ENCODE measurements at regions not wholly inside any gene's neighbourhood (a gene's known extent, or its start where the extent isn't known, plus 50 kb on each side); places are given as distances from the start of the nearest gene placed in this dataset.

DNA sequence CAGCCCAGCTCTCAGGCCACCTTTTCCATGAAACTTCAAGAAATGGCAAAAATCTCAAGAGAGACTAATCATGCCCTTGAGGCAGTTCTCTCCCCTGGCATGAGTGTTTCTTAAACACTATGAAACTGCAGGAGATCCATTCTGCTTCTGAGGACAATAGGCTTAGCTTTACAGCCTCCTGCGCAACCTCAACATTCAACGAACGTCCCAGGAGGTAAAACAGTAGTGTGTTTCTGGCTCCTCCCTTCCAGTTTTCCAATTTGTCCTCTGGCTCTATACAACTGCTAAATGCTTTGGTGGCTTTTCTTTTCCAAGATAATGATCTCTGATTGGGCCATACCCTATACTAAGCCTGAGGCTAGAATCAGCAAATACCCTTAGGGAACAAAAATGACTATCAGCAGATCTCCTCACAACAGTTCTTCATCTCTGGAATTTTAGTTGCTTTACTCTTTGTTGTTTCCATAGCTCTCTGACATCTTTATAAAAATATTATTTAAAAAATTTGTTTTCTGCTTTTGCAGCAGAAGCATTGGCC, 87.0 kb upstream of the FAT1 start:
- DNase-seq (ENCODE audit: low spot score): peak; percentile 75
- TF ChIP-seq EZH2 (IDR thresholded peaks at IDR 0.05): no peak
- TF ChIP-seq EZH2phosphoT487 (IDR thresholded peaks at IDR 0.05): no peak
- TF ChIP-seq, protein P1, sequence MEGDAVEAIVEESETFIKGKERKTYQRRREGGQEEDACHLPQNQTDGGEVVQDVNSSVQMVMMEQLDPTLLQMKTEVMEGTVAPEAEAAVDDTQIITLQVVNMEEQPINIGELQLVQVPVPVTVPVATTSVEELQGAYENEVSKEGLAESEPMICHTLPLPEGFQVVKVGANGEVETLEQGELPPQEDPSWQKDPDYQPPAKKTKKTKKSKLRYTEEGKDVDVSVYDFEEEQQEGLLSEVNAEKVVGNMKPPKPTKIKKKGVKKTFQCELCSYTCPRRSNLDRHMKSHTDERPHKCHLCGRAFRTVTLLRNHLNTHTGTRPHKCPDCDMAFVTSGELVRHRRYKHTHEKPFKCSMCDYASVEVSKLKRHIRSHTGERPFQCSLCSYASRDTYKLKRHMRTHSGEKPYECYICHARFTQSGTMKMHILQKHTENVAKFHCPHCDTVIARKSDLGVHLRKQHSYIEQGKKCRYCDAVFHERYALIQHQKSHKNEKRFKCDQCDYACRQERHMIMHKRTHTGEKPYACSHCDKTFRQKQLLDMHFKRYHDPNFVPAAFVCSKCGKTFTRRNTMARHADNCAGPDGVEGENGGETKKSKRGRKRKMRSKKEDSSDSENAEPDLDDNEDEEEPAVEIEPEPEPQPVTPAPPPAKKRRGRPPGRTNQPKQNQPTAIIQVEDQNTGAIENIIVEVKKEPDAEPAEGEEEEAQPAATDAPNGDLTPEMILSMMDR (IDR thresholded peaks at IDR 0.05): no peak
- Histone ChIP-seq H3K27ac (peak overlapping the region; percentile 44), H3K4me3 (peak overlapping the region; percentile 8), H3F3A (ENCODE audit: low read depth) (peaks cover 15% of the 10 kb centered on the region), H3K4me1 (peaks cover 35% of the 10 kb centered on the region), H4K20me1 (ENCODE audit: low read depth) (no peaks in the 10 kb centered on the region), H3K9ac (no peak overlapping the region), H3K36me3 (no peaks in the 10 kb centered on the region), H3K79me2 (ENCODE audit: low read depth) (no peaks in the 10 kb centered on the region), H3K27me3 (no peaks in the 10 kb centered on the region), H3K9me3 (ENCODE audit: low read depth) (no peaks in the 10 kb centered on the region), H3K4me2 (peak overlapping the region; percentile 64), H2AFZ (replicated peaks) (no peak overlapping the region)
- Mint-ChIP-seq H3K9me3 (peaks cover 14% of the 10 kb centered on the region), H3K4me3 (no peak overlapping the region), H3K27ac (peak overlapping the region; percentile 58), H3K4me1 (peaks cover 27% of the 10 kb centered on the region), H3K36me3 (no peaks in the 10 kb centered on the region), H3K27me3 (ENCODE audit: insufficient read depth, low read depth) (no peaks in the 10 kb centered on the region)

DNA sequence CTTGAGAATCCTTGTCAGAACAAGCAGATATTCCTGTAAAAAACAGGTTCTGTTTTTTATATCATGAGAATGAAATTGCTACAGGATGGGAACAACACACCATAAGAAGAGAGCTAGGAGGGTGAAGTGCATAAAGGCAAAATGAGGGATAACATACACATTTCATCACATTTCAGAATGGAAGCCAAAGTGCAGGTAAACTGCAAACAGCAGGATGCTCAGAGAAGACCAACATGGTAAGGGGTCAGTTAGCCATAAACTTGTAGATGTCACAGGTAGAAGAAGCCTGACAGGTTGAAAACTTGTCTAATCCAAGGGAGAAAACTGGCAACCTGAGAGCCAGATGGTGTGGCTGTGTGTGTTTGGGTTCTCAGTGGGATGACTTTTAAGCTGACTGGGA, 88.9 kb upstream of the FAT1 start:
- Histone ChIP-seq H3K9me3 (ENCODE audit: low read depth) (no peaks in the 10 kb centered on the region), H3K4me2 (no peak overlapping the region), H3F3A (ENCODE audit: low read depth) (peaks cover 15% of the 10 kb centered on the region), H3K79me2 (ENCODE audit: low read depth) (no peaks in the 10 kb centered on the region), H2AFZ (replicated peaks) (no peak overlapping the region), H3K4me3 (no peak overlapping the region), H3K36me3 (no peaks in the 10 kb centered on the region), H3K4me1 (peaks cover 35% of the 10 kb centered on the region), H4K20me1 (ENCODE audit: low read depth) (no peaks in the 10 kb centered on the region), H3K27me3 (no peaks in the 10 kb centered on the region), H3K27ac (no peak overlapping the region), H3K9ac (no peak overlapping the region)
- Mint-ChIP-seq H3K27me3 (ENCODE audit: insufficient read depth, low read depth) (no peaks in the 10 kb centered on the region), H3K36me3 (no peaks in the 10 kb centered on the region), H3K27ac (no peak overlapping the region), H3K4me3 (no peak overlapping the region), H3K9me3 (peaks cover 14% of the 10 kb centered on the region), H3K4me1 (peaks cover 22% of the 10 kb centered on the region)
- no peak for TF ChIP-seq EZH2 (IDR thresholded peaks at IDR 0.05)
- TF ChIP-seq, protein P1 (IDR thresholded peaks at IDR 0.05): no peak
- no peak for TF ChIP-seq EZH2phosphoT487 (IDR thresholded peaks at IDR 0.05)
- no peak for DNase-seq (ENCODE audit: low spot score)

DNA sequence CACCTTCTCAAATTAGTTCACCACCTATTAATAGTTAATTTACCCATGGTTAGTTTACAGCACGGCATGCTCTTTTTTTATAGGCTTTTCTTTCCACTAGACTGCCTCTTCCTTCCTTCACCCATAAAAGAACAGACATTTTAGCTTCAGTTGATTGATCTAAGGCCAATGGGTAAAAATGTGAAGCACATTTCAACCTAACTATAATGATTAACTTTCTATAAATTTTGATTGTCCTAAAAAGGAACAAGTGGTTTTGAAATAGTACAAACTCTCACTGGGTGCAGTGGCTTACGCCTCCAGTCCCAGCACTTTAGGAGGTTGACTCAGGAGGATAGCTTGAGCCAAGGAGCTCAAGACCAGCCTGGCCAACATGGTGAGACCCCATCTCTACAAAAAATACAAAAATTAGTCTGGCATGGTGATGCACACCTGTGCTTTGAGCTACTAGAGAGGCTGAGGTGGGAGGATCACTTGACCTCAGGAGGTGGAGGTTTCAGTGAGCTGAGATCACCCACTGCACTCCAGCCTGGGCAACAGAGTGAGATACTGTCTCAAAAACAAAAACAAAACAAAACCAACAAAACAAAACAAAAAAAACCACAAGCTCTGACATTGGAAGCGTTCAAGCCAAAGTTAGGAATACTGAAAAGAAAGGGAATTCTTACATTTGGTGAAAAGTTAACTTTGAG, 89.9 kb upstream of the FAT1 start:
- Mint-ChIP-seq H3K9me3 (peaks cover 14% of the 10 kb centered on the region), H3K36me3 (no peaks in the 10 kb centered on the region), H3K27ac (no peak overlapping the region), H3K4me1 (peaks cover 14% of the 10 kb centered on the region), H3K27me3 (ENCODE audit: insufficient read depth, low read depth) (no peaks in the 10 kb centered on the region), H3K4me3 (no peak overlapping the region)
- H3K9me3 ChIP-seq (ENCODE audit: low read depth): no peaks in the 10 kb centered on the region
- H3K4me3 ChIP-seq: no peak overlapping the region
- no peaks in the 10 kb centered on the region for H3K27me3 ChIP-seq
- H3K36me3 ChIP-seq: no peaks in the 10 kb centered on the region
- DNase-seq (ENCODE audit: low spot score): no peak
- H3K4me2 ChIP-seq: no peak overlapping the region
- H3K27ac ChIP-seq: no peak overlapping the region
- H4K20me1 ChIP-seq (ENCODE audit: low read depth): no peaks in the 10 kb centered on the region
- no peak overlapping the region for H3K9ac ChIP-seq
- H3F3A ChIP-seq (ENCODE audit: low read depth): peaks cover 15% of the 10 kb centered on the region
- no peaks in the 10 kb centered on the region for H3K79me2 ChIP-seq (ENCODE audit: low read depth)
- peaks cover 33% of the 10 kb centered on the region for H3K4me1 ChIP-seq
- no peak overlapping the region for H2AFZ ChIP-seq (replicated peaks)
- no peak for TF ChIP-seq EZH2 (IDR thresholded peaks at IDR 0.05)
- no peak for TF ChIP-seq EZH2phosphoT487 (IDR thresholded peaks at IDR 0.05)

DNA sequence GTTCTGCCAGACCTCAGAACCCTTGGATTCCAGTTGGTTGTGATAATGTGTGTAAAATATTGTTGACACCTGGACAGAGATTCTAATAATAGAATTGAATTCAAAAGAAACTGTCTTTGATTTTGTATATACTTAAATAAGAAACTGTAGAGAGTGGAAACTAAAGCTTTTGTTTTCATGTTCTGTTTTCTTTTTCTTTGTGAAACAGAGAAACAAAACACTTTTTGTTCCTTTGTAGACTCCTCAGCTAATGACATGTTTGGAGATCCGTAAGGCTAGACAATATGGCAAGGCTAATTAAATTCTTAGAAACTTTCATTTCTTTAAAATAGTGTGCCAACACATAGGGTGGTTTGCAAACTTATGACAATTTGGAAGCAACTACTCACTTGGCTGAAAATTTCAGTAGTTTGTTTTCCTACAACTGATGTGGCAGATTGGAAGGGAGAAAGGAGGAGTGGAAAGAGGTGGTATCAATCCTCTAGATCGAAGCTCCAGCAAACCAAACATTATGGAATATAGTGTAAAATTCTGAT, 90.9 kb upstream of the FAT1 start:
- DNase-seq (ENCODE audit: low spot score): no peak
- Histone ChIP-seq H3K9ac (no peak overlapping the region), H3K27me3 (no peaks in the 10 kb centered on the region), H3K4me1 (peaks cover 23% of the 10 kb centered on the region), H3F3A (ENCODE audit: low read depth) (peaks cover 15% of the 10 kb centered on the region), H3K4me2 (peak overlapping the region; percentile 31), H4K20me1 (ENCODE audit: low read depth) (no peaks in the 10 kb centered on the region), H3K9me3 (ENCODE audit: low read depth) (no peaks in the 10 kb centered on the region), H2AFZ (replicated peaks) (no peak overlapping the region), H3K36me3 (no peaks in the 10 kb centered on the region), H3K4me3 (no peak overlapping the region), H3K79me2 (ENCODE audit: low read depth) (no peaks in the 10 kb centered on the region), H3K27ac (no peak overlapping the region)
- Mint-ChIP-seq H3K36me3 (no peaks in the 10 kb centered on the region), H3K4me3 (no peak overlapping the region), H3K4me1 (peaks cover 10% of the 10 kb centered on the region), H3K9me3 (peaks cover 14% of the 10 kb centered on the region), H3K27ac (no peak overlapping the region), H3K27me3 (ENCODE audit: insufficient read depth, low read depth) (no peaks in the 10 kb centered on the region)
- TF ChIP-seq EZH2 (IDR thresholded peaks at IDR 0.05) (no peak), EZH2phosphoT487 (IDR thresholded peaks at IDR 0.05) (no peak)
- TF ChIP-seq, protein P1 (IDR thresholded peaks at IDR 0.05): no peak

Data from neural progenitor cell (in vitro differentiated cells).